ENCODE measurements at regions not wholly inside any gene's neighbourhood (a gene's known extent, or its start where the extent isn't known, plus 50 kb on each side); places are given as distances from the start of the nearest gene placed in this dataset.

DNA sequence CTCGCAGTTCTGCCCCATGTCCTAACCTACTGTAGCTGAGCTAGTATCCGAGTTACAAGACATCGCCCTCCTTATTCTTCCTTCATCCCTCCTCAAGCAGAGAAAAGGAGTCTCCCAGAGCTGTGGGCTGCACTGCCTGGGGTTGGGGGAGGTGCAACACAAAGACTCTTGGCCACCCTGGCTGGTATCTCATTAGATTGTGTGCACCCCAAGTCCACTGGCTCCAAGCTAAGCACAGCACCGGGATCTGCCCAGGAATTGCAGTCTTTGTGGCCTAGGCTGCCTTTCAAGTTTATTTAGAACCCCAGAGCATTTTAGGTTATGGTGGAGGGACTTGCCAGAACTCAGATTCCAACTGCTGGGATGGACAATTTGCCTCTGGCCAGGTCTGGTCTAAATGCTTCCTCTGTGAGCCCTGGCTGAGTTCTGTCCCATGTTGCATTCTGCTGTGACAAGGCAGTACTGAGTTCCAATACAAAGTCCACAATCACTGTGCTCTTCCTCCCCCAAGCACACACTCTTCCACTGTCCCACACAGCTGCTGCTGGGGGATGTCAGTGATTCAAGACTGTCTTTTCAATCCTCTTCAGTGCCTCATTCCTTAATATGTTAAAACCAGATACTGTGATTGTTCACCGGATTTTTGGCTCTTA is 169.6 kb upstream of the CLEC14A start:
- no peak for DNase-seq (ENCODE audit: extremely low read depth in 1 of 2, low read depth in 1 of 2)

- no peak for DNase-seq (ENCODE audit: extremely low read depth in 1 of 2, low read depth in 1 of 2)
Observed at GRCh38 chr14:38420048-38420447, 164.2 kb upstream of the CLEC14A start.

DNA sequence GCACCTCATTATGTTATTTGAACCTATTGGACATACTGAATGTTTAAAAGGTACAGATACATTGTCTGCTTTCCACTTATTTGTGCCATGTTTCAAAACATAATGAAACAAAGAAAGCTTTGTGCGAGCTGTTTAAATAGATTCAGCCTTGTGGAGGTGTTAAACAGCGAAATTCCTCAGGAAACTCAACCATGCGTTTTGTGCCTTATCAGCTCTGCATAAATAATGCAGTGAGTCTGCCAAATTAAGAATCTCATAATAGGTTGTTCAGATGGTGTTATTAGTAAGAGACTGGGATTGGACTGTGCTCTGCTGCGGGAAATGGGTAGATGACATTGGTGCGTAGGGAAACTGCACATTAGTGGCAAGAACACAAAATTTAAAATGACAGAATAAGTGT is 163.7 kb upstream of the CLEC14A start:
- no peak for DNase-seq (ENCODE audit: extremely low read depth in 1 of 2, low read depth in 1 of 2)

DNA sequence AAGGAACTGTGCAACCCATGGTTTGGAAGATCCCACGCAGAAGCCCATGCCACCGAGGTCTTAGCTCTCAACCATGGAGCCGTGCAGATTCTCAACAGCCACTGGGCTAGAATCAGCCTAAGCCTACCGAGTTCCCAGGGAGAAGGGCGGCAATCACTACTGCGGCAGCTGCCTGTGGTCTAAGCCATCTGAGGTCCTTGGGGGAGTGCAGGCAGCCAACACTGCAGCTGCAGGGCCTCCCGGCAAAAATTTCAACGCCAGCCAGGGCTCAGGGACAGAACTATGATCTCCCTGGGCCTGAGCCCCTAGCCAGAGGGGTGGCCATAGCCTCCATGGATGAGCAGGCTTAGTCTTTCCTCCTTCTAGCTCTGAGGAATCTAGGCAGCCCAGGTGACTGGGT is 156.8 kb upstream of the CLEC14A start:
- no peak for DNase-seq (ENCODE audit: extremely low read depth in 1 of 2, low read depth in 1 of 2)

- no peak for DNase-seq (ENCODE audit: extremely low read depth in 1 of 2, low read depth in 1 of 2)
Observed at GRCh38 chr14:38410442-38410841, 154.5 kb upstream of the CLEC14A start.

GRCh38 chr14:38409071-38409705 is 153.3 kb upstream of the CLEC14A start:
- no peak for DNase-seq (ENCODE audit: extremely low read depth in 1 of 2, low read depth in 1 of 2)

- no peak for DNase-seq (ENCODE audit: extremely low read depth in 1 of 2, low read depth in 1 of 2)
Observed at GRCh38 chr14:38405851-38406635, 150.2 kb upstream of the CLEC14A start.

- DNase-seq (ENCODE audit: extremely low read depth in 1 of 2, low read depth in 1 of 2), result no peak
Observed at GRCh38 chr14:38404616-38405015, 148.7 kb upstream of the CLEC14A start.

- no peak for DNase-seq (ENCODE audit: extremely low read depth in 1 of 2, low read depth in 1 of 2)
Observed at GRCh38 chr14:38404100-38404541, 148.2 kb upstream of the CLEC14A start.

GRCh38 chr14:38400751-38401150 is 144.9 kb upstream of the CLEC14A start:
- no peak for DNase-seq (ENCODE audit: extremely low read depth in 1 of 2, low read depth in 1 of 2)

DNA sequence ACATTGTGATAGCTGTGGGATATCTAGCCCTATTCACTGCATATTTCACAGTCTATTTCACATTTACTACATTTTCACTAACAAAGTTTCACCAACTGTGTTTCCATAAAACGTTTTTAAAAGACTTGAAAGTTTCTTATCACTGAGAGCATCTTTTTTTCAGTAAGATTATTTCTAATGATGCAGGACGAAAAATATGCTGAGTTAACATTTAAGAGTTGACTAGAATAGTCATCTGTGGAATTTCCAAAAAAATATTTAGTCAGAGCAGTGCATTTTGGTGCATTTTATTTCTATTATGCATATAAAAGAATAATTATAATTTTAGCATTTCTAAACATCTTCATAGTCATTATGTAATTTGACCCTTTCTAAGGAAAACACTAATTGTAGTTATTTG is 143.8 kb upstream of the CLEC14A start:
- DNase-seq (ENCODE audit: extremely low read depth in 1 of 2, low read depth in 1 of 2), result no peak

- no peak for DNase-seq (ENCODE audit: extremely low read depth in 1 of 2, low read depth in 1 of 2)
Observed at GRCh38 chr14:38394767-38395166, 138.9 kb upstream of the CLEC14A start.

DNA sequence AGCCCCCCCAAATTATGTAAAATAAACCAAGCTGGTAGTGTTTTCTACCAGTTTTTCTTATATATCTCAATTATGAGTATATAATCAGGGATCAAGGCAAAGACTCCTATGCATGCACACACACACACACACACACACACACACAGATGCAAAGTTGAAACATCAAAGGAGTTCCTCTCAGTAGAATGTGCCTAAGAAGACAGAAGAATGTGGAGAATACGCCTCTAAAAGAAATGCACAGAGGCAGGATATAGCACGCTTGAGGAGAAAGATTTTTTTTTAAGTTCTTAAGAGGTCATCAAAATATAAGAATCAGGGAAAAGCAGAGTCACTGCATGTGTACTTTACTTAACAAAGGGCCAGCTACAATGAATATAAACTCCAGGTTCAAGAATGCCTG is 138.2 kb upstream of the CLEC14A start:
- DNase-seq (ENCODE audit: extremely low read depth in 1 of 2, low read depth in 1 of 2), result no peak

- DNase-seq (ENCODE audit: extremely low read depth in 1 of 2, low read depth in 1 of 2), result no peak
Observed at GRCh38 chr14:38391334-38391733, 135.4 kb upstream of the CLEC14A start.

GRCh38 chr14:38389681-38390080 is 133.8 kb upstream of the CLEC14A start:
- no peak for DNase-seq (ENCODE audit: extremely low read depth in 1 of 2, low read depth in 1 of 2)

DNA sequence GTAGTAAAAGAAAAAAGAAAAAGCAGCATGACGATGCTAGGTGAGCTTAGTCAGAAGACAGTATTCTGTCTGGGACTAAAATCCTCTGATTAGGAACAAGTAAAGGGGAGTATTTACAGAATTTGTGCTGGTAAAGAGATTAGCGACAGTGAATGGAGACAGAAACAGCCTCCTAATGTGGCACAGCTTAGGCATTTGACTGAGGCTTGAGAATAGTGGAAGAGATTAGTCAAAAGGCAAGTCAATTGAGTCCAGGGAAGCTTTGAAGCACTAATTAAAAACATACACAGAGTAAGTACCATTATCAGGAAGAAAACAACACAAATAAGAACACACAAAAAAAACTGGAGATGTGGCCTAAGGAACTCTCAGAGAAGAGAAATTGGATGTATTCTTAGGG is 131.9 kb upstream of the CLEC14A start:
- DNase-seq (ENCODE audit: extremely low read depth in 1 of 2, low read depth in 1 of 2), result no peak

- DNase-seq (ENCODE audit: extremely low read depth in 1 of 2, low read depth in 1 of 2), result no peak
Observed at GRCh38 chr14:38385836-38386235, 129.9 kb upstream of the CLEC14A start.

- DNase-seq (ENCODE audit: extremely low read depth in 1 of 2, low read depth in 1 of 2), result no peak
Observed at GRCh38 chr14:38385343-38385742, 129.4 kb upstream of the CLEC14A start.

GRCh38 chr14:38384741-38385140 is 128.8 kb upstream of the CLEC14A start:
- no peak for DNase-seq (ENCODE audit: extremely low read depth in 1 of 2, low read depth in 1 of 2)

- DNase-seq (ENCODE audit: extremely low read depth in 1 of 2, low read depth in 1 of 2), result no peak
Observed at GRCh38 chr14:38367922-38368321, 112.0 kb upstream of the CLEC14A start.

DNA sequence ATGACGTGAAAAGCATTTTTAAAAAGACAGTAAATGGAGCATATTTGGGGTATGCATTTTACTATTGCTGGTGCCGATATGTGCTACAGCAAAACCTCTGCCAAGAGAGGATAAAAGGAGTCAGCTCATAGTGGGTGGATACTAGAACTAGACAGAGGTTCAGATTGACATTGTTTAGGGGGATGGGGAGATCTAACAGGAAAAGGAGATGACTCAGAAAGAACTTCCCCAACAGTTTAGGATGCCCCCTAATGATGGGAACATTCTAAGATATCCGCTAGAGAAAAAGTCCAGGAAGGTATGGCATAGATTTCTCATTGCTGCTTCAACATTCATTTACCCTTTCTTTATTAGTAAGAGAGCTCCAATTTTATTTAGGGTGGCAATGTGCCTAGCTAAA is 110.5 kb upstream of the CLEC14A start:
- no peak for DNase-seq (ENCODE audit: extremely low read depth in 1 of 2, low read depth in 1 of 2)

DNA sequence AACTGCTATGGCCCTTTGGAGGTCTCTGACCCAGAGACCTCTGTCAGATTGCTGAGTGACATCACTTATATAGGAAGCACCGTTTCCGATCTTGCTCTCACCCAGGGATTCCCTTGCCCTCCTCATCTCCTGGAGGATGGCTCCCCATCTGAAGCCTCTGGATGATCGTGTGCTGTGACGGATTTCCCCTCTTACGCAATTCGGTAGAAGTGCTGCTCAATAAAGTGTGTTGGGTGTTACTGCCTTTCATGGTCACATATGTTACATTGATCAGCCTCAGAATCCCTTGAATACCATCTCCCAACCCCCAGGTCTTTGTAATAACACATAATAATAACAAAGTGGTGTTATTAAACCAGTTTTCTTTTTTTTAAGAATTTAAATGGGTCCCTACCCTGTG is 107.3 kb upstream of the CLEC14A start:
- no peak for DNase-seq (ENCODE audit: extremely low read depth in 1 of 2, low read depth in 1 of 2)

All from activated CD8-positive, alpha-beta memory T cell treated with anti-CD3 and anti-CD28 coated beads for 1 hour (primary cell).